ENCODE measurements at regions not wholly inside any gene's neighbourhood (a gene's known extent, or its start where the extent isn't known, plus 50 kb on each side); places are given as distances from the start of the nearest gene placed in this dataset.

DNA sequence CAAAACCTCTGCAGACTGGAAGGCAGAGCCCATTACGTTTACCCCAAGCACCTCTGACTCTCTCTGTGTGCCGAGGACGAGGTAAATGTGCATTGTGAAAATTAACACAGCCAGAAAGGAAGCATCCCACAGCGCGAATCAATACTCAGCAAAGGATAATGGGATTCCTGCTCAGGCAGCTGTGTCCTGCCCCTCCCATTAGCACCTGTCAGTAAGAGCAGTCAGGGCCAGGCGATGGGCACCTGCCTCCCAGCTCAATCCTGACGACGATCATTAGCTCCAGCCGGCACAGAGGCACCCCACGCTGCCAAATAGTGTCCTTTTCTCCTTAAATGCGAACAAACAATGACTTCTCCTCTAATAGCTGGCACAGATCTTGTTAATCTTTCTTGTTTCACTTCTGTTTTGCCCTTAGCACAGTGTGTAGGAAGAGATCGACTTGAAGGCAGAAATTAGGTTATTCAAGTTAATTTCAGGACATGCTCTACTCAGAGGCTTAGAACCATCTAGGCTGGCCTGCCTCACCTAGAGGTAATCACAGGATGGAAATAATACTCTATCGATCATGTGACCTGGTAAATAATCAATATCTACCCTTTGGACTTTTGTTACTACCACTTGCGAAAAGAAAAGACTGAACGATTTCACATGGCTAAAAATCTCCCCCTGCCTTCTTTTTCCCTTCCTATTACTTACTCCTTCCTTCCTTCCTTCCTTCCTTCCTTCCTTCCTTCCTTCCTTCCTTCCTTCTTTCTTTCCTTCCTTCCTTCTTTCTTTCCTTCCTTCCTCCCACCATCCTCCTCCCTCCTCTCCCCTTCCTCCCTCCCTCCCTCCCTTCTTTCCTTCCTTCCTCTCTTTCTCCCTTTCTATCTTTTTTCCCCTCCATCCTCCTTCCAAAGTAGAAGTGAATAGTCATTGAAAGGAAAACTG lies 487.9 kb upstream of the ID2 start:
- H3K4me3 ChIP-seq: no peak overlapping the region
- H3K27ac ChIP-seq: no peak overlapping the region
- TF ChIP-seq, protein P1, sequence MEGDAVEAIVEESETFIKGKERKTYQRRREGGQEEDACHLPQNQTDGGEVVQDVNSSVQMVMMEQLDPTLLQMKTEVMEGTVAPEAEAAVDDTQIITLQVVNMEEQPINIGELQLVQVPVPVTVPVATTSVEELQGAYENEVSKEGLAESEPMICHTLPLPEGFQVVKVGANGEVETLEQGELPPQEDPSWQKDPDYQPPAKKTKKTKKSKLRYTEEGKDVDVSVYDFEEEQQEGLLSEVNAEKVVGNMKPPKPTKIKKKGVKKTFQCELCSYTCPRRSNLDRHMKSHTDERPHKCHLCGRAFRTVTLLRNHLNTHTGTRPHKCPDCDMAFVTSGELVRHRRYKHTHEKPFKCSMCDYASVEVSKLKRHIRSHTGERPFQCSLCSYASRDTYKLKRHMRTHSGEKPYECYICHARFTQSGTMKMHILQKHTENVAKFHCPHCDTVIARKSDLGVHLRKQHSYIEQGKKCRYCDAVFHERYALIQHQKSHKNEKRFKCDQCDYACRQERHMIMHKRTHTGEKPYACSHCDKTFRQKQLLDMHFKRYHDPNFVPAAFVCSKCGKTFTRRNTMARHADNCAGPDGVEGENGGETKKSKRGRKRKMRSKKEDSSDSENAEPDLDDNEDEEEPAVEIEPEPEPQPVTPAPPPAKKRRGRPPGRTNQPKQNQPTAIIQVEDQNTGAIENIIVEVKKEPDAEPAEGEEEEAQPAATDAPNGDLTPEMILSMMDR (IDR thresholded peaks at IDR 0.05): no peak

DNA sequence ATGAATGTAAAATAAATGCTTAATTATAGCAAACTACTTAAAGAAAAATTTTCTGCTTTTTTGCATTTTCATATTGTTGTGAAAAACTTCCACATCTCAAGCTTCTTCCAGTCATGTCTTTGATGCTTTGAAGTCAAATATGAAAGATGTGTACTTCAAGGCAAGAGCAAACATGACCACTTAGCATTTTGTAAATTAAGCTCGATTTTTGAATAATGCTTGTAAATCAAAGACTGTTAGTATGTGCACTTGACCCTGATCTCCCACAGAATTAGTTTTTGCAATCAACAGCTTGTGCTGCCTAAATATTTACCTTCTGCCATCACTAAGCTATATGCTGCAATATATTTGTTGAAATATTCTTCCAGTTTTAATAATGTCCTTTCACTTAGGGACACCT lies 486.1 kb upstream of the ID2 start:
- H3K9me3 ChIP-seq: no peaks in the 10 kb centered on the region
- TF ChIP-seq, protein P1 (IDR thresholded peaks at IDR 0.05): no peak
- H3K4me3 ChIP-seq: no peak overlapping the region
- no peaks in the 10 kb centered on the region for H3K4me1 ChIP-seq
- H3K27ac ChIP-seq: no peak overlapping the region
- no peaks in the 10 kb centered on the region for H3K27me3 ChIP-seq
- no peaks in the 10 kb centered on the region for H3K36me3 ChIP-seq
- no peak for DNase-seq (ENCODE audit: low spot score)

More for the DNA sequence above, 487.9 kb upstream of the ID2 start:
- no peaks in the 10 kb centered on the region for H3K27me3 ChIP-seq
- no peaks in the 10 kb centered on the region for H3K9me3 ChIP-seq
- no peaks in the 10 kb centered on the region for H3K4me1 ChIP-seq
- no peak for DNase-seq (ENCODE audit: low spot score)
- no peaks in the 10 kb centered on the region for H3K36me3 ChIP-seq

DNA sequence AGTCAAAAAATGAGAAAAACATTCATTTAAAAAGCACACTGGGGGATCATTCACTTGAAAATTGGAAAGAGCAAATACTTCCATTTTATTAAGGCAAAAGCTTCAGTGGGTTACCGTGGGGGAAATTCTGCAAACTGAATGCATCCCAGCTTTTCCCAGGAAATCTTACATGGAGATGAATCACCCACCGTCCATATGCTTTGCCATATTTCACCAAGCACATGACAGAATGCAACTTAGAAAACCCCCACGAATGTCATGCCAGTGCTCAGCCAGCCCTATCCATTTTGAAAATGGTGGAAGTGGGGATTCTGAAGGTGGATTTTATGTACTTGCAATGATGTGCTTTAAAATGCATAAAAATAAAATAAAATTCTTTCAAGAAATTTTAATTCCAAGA lies 485.5 kb upstream of the ID2 start:
- Histone ChIP-seq H3K27ac (no peak overlapping the region), H3K4me1 (no peaks in the 10 kb centered on the region), H3K27me3 (no peaks in the 10 kb centered on the region), H3K36me3 (no peaks in the 10 kb centered on the region), H3K9me3 (no peaks in the 10 kb centered on the region), H3K4me3 (no peak overlapping the region)
- TF ChIP-seq, protein P1 (IDR thresholded peaks at IDR 0.05): no peak
- no peak for DNase-seq (ENCODE audit: low spot score)

DNA sequence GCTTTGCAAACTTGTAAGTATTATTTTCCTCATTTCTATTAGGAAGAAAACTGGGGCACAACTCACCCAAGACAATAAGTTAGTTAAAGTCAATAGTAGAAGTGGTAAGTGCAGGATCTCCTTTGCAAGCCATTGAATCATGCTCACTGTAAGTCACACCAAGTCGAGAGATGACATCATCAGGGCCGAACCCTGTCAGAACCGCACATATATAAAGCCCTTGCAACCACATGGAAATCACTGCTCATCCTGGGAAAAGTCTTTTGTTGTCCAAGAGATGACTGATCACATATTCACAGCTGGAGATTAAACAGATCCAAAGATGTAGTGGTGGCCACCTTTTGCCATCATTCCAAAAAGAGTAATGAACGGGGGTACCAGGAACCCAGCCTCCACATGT lies 484.8 kb upstream of the ID2 start:
- H3K4me1 ChIP-seq: no peaks in the 10 kb centered on the region
- DNase-seq (ENCODE audit: low spot score): no peak
- no peaks in the 10 kb centered on the region for H3K9me3 ChIP-seq
- TF ChIP-seq, protein P1 (IDR thresholded peaks at IDR 0.05): no peak
- no peak overlapping the region for H3K27ac ChIP-seq
- H3K4me3 ChIP-seq: no peak overlapping the region
- H3K27me3 ChIP-seq: no peaks in the 10 kb centered on the region
- H3K36me3 ChIP-seq: no peaks in the 10 kb centered on the region

DNA sequence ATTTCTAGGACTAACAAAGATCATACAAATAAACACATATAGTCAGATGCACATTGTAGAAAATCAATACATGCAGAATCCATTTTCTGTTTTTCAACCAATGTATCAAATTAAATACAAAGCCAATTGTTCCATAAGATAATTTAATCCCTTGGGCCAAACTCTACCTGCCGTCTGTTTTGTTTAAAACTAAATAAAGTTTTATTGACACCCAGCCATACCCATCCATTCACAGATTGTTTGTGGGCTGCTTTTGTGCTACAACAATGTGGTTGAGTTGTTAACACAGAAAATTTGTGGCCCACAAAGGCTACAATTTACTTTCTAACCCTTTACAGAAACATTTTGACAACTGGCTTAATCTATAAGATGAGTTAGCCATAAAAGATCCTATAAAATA lies 484.0 kb upstream of the ID2 start:
- Histone ChIP-seq H3K4me1 (no peaks in the 10 kb centered on the region), H3K27ac (no peak overlapping the region), H3K36me3 (no peaks in the 10 kb centered on the region), H3K9me3 (no peaks in the 10 kb centered on the region), H3K4me3 (no peak overlapping the region), H3K27me3 (no peaks in the 10 kb centered on the region)
- TF ChIP-seq, protein P1 (IDR thresholded peaks at IDR 0.05): no peak
- DNase-seq (ENCODE audit: low spot score): no peak

All from right atrium auricular region (tissue), 2 donors.